ENCODE measurements at regions not wholly inside any gene's neighbourhood (a gene's known extent, or its start where the extent isn't known, plus 50 kb on each side); places are given as distances from the start of the nearest gene placed in this dataset.

DNA sequence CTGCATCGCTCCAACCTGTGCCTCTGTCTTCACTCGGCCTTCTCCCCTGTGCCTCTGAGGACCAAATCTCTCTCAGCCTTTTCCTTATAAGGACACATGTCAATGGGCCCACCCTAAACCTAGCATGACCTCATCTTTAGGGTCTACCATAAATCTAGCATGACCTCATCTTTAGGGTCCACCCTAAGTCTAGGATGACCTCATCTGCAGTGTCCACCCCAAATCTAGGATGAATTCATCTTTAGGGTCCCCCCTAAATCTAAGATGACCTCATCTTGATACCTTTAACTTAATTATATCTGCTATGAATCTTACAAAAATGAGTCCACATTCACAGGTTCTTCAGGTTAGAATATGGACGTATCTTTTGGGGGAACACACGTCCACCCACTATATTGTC, 131.1 kb upstream of the RPL38 start:
- H2AFZ ChIP-seq (ENCODE audit: low read length), result no peak overlapping the region
- ChIA-PET POLR2A (ENCODE audit: partially characterized antibody) (interaction anchor here (0.6 to 0.9 kb wide), 2 partner anchors 18 to 65 kb away, joined by 5 read pairs; no protein-coding TSS in a partner anchor), CTCF (ENCODE audit: partially characterized antibody) (interaction anchor here (8.0 kb wide), 1 partner anchor 15 kb away, joined by 84 read pairs; no protein-coding TSS in a partner anchor)
- H3K4ac ChIP-seq (replicated peaks; ENCODE audit: insufficient read length, low read depth, low read length), result no peak overlapping the region
- H3K27me3 ChIP-seq (replicated peaks in 1 of 4; ENCODE audit: control insufficient read depth in 3 of 4, extremely low read depth in 1 of 4, insufficient read depth in 3 of 4, low read length in 3 of 4), result no peaks in the 10 kb centered on the region
- no peak for FAIRE-seq
- H3K4me2 ChIP-seq (ENCODE audit: insufficient read depth in 1 of 2, low read depth in 2 of 2, low read length in 2 of 2), result no peak overlapping the region
- no peaks in the 10 kb centered on the region for H3K79me1 ChIP-seq (ENCODE audit: low read depth, low read length)
- no peak overlapping the region for H4K91ac ChIP-seq (replicated peaks; ENCODE audit: insufficient read length, low read length)
- WGBS, 2 experiments (ENCODE audit: extremely low coverage in 1 of 2, insufficient coverage in 1 of 2, insufficient read length in 1 of 2, insufficient replicate concordance in 2 of 2, low coverage in 1 of 2, low lambda C conversion rate in 2 of 2, missing lambda C conversion rate in 1 of 2), result 92% methylated on average over 4 of the region's 4 CpGs; no CpG with 5 or more reads in 1 of the 2 experiments
- no peak overlapping the region for H3K18ac ChIP-seq (ENCODE audit: extremely low read depth, low read length)
- DNase-seq (ENCODE audit: low read depth in 1 of 2, low spot score in 2 of 2), result no peak
- peaks cover 8% of the 10 kb centered on the region; the same call in 1 of the 2 replicates for H3K23me2 ChIP-seq (ENCODE audit: low read depth, low read length)
- TF ChIP-seq RXRA (IDR thresholded peaks at IDR 0.05; ENCODE audit: insufficient read depth, low read depth, low read length), result no peak
- no peak for TF ChIP-seq POU5F1 (IDR thresholded peaks at IDR 0.05; ENCODE audit: low read depth, low read length)
- TF ChIP-seq SUZ12 (IDR thresholded peaks at IDR 0.05; ENCODE audit: low read length), result no peak
- TF ChIP-seq POLR2A (IDR thresholded peaks at IDR 0.05; ENCODE audit: control extremely low read depth in 1 of 2, low read depth in 2 of 2, low read length in 2 of 2), result no peak
- no peak for TF ChIP-seq BACH1 (IDR thresholded peaks at IDR 0.05; ENCODE audit: low read length)
- H3K4me3 ChIP-seq (ENCODE audit: extremely low read depth in 1 of 4, insufficient read depth in 2 of 4, low read depth in 3 of 4, low read length in 4 of 4), result no peak overlapping the region
- H3K79me2 ChIP-seq (ENCODE audit: control insufficient read depth in 1 of 2, insufficient read depth in 2 of 2, low read length in 2 of 2), result no peaks in the 10 kb centered on the region
- H2BK12ac ChIP-seq (ENCODE audit: low read depth, low read length), result no peak overlapping the region
- H2BK5ac ChIP-seq (ENCODE audit: low read depth, low read length), result no peak overlapping the region
- H4K8ac ChIP-seq (ENCODE audit: extremely low read depth, insufficient read depth, low read length), result no peak overlapping the region
- H2BK20ac ChIP-seq (ENCODE audit: low read length), result no peak overlapping the region
- H3K14ac ChIP-seq (ENCODE audit: insufficient read length), result no peak overlapping the region
- H4K5ac ChIP-seq (ENCODE audit: insufficient read length, low read depth, low read length), result no peak overlapping the region
- H3K23ac ChIP-seq (ENCODE audit: insufficient read length), result no peak overlapping the region
- H2BK120ac ChIP-seq (replicated peaks; ENCODE audit: low read depth, low read length), result no peak overlapping the region
- no peak overlapping the region for H3K56ac ChIP-seq (replicated peaks; ENCODE audit: insufficient read length, low read depth, low read length)
- no peak overlapping the region for H2AK5ac ChIP-seq (ENCODE audit: low read depth, low read length)
- H3K9me3 ChIP-seq (ENCODE audit: insufficient read depth in 2 of 2, low read depth in 1 of 2, low read length in 1 of 2), result peaks cover 3 to 4% of the 10 kb centered on the region in 2 experiments; a peak in 3 of 4 replicates
- H2BK15ac ChIP-seq (ENCODE audit: low read length), result no peak overlapping the region
- no peaks in the 10 kb centered on the region for H3K4me1 ChIP-seq (replicated peaks in 1 of 4; ENCODE audit: control insufficient read depth in 3 of 4, insufficient read depth in 4 of 4, low read length in 3 of 4)
- peaks cover 0 to 7% of the 10 kb centered on the region in 2 experiments for H4K20me1 ChIP-seq (replicated peaks in 1 of 2; ENCODE audit: control insufficient read depth in 1 of 2, insufficient read depth in 2 of 2, low read length in 2 of 2)
- no peak overlapping the region for H3K9ac ChIP-seq (replicated peaks in 1 of 4; ENCODE audit: extremely low read depth in 1 of 4, low read depth in 3 of 4, low read length in 3 of 4)
- H3K27ac ChIP-seq (ENCODE audit: low read depth, low read length), result no peak overlapping the region
- no peaks in the 10 kb centered on the region for H3K36me3 ChIP-seq (ENCODE audit: control insufficient read depth in 2 of 4, insufficient read depth in 4 of 4, low read length in 3 of 4)
